ENCODE measurements at regions not wholly inside any gene's neighbourhood (a gene's known extent, or its start where the extent isn't known, plus 50 kb on each side); places are given as distances from the start of the nearest gene placed in this dataset.
"Not testable (repeated sequence)": the region's sequence is repeated elsewhere in the genome, so short reads cannot be mapped to it uniquely, and the experiment has no call there.

- Histone ChIP-seq H3K9me3 (ENCODE audit: control insufficient read depth in 4 of 4, low read length in 3 of 4) (no peaks in the 10 kb centered on the region), H3K27ac (ENCODE audit: low read depth in 1 of 2, low read length in 2 of 2) (no peak overlapping the region), H3K9ac (ENCODE audit: low read depth in 1 of 2, low read length in 2 of 2) (no peak overlapping the region), H3K4me3 (ENCODE audit: low read depth in 1 of 3, low read length in 3 of 3) (no peak overlapping the region), H3K27me3 (ENCODE audit: control insufficient read depth in 4 of 4, insufficient read depth in 4 of 4, low read length in 3 of 4) (peaks cover 0 to 4% (median 0%) of the 10 kb centered on the region in 4 donors), H3K36me3 (ENCODE audit: control insufficient read depth in 4 of 4, insufficient read depth in 3 of 4, low read depth in 1 of 4, low read length in 3 of 4) (no peaks in the 10 kb centered on the region), H3K4me1 (ENCODE audit: control insufficient read depth in 4 of 4, insufficient read depth in 4 of 4, low read length in 3 of 4) (no peaks in the 10 kb centered on the region)
- TF ChIP-seq RAD21 (IDR thresholded peaks at IDR 0.05) (no peak), RXRA (IDR thresholded peaks at IDR 0.05) (no peak)
- DNase-seq (ENCODE audit: low spot score) = no peak
- 89% methylated on average over 14 of the region's 14 CpGs for WGBS
Observed at GRCh38 chrX:139382529-139382928, 148.0 kb upstream of the F9 start.

- not testable (repeated sequence) for H3K27me3 ChIP-seq (ENCODE audit: control insufficient read depth in 4 of 4, insufficient read depth in 4 of 4, low read length in 3 of 4); H3K27ac ChIP-seq (ENCODE audit: low read depth in 1 of 2, low read length in 2 of 2); H3K4me3 ChIP-seq (ENCODE audit: low read depth in 1 of 3, low read length in 3 of 3); H3K9me3 ChIP-seq (ENCODE audit: control insufficient read depth in 4 of 4, low read length in 3 of 4); H3K9ac ChIP-seq (ENCODE audit: low read depth in 1 of 2, low read length in 2 of 2); H3K4me1 ChIP-seq (ENCODE audit: control insufficient read depth in 4 of 4, insufficient read depth in 4 of 4, low read length in 3 of 4); H3K36me3 ChIP-seq (ENCODE audit: control insufficient read depth in 4 of 4, insufficient read depth in 3 of 4, low read depth in 1 of 4, low read length in 3 of 4); DNase-seq (ENCODE audit: low spot score)
- 81% methylated on average over 3 of the region's 3 CpGs for WGBS
Observed at GRCh38 chrX:139376547-139376946, 154.0 kb upstream of the F9 start.

GRCh38 chrX:139360356-139360755 lies 170.2 kb upstream of the F9 start:
- H3K36me3 ChIP-seq (ENCODE audit: control insufficient read depth in 4 of 4, insufficient read depth in 3 of 4, low read depth in 1 of 4, low read length in 3 of 4) = no peaks in the 10 kb centered on the region
- H3K27ac ChIP-seq (ENCODE audit: low read depth in 1 of 2, low read length in 2 of 2) = no peak overlapping the region
- no peak overlapping the region for H3K4me3 ChIP-seq (ENCODE audit: low read depth in 1 of 3, low read length in 3 of 3)
- H3K27me3 ChIP-seq (ENCODE audit: control insufficient read depth in 4 of 4, insufficient read depth in 4 of 4, low read length in 3 of 4) = peaks cover 0 to 3% (median 0%) of the 10 kb centered on the region in 4 donors
- no peak for TF ChIP-seq CTCF (IDR thresholded peaks at IDR 0.05; ENCODE audit: low read depth, low read length, missing input control)
- TF ChIP-seq TAF1 (conservative IDR thresholded peaks at IDR 0.05) = no peak
- TF ChIP-seq REST (IDR thresholded peaks at IDR 0.05) = no peak
- no peak for TF ChIP-seq RAD21 (IDR thresholded peaks at IDR 0.05)
- no peak for TF ChIP-seq JUND (IDR thresholded peaks at IDR 0.05)
- no peak for TF ChIP-seq HNF4A (conservative IDR thresholded peaks at IDR 0.05)
- TF ChIP-seq GABPA (IDR thresholded peaks at IDR 0.05 in 1 of 2, conservative IDR thresholded peaks at IDR 0.05 in 1 of 2) = no peak
- TF ChIP-seq ZBTB33 (IDR thresholded peaks at IDR 0.05) = no peak
- no peak for TF ChIP-seq NR2F2 (IDR thresholded peaks at IDR 0.05)
- no peak for TF ChIP-seq HNF4G (IDR thresholded peaks at IDR 0.05)
- TF ChIP-seq ATF3 (IDR thresholded peaks at IDR 0.05) = no peak
- no peak for TF ChIP-seq SP1 (IDR thresholded peaks at IDR 0.05)
- TF ChIP-seq EGR1 (IDR thresholded peaks at IDR 0.05; ENCODE audit: low read depth in 2 of 2) = no peak
- no peaks in the 10 kb centered on the region for H3K4me1 ChIP-seq (ENCODE audit: control insufficient read depth in 4 of 4, insufficient read depth in 4 of 4, low read length in 3 of 4)
- no peak overlapping the region for H3K9ac ChIP-seq (ENCODE audit: low read depth in 1 of 2, low read length in 2 of 2)
- H3K9me3 ChIP-seq (ENCODE audit: control insufficient read depth in 4 of 4, low read length in 3 of 4) = no peaks in the 10 kb centered on the region
- no peak for DNase-seq (ENCODE audit: low spot score)

- H3K4me3 ChIP-seq (ENCODE audit: low read depth in 1 of 3, low read length in 3 of 3); H3K36me3 ChIP-seq (ENCODE audit: control insufficient read depth in 4 of 4, insufficient read depth in 3 of 4, low read depth in 1 of 4, low read length in 3 of 4); H3K27ac ChIP-seq (ENCODE audit: low read depth in 1 of 2, low read length in 2 of 2); H3K9me3 ChIP-seq (ENCODE audit: control insufficient read depth in 4 of 4, low read length in 3 of 4); H3K9ac ChIP-seq (ENCODE audit: low read depth in 1 of 2, low read length in 2 of 2); H3K4me1 ChIP-seq (ENCODE audit: control insufficient read depth in 4 of 4, insufficient read depth in 4 of 4, low read length in 3 of 4); H3K27me3 ChIP-seq (ENCODE audit: control insufficient read depth in 4 of 4, insufficient read depth in 4 of 4, low read length in 3 of 4); DNase-seq (ENCODE audit: low spot score): not testable (repeated sequence)
- 27% methylated on average over 4 of the region's 4 CpGs for WGBS
Observed at GRCh38 chrX:139342594-139342991, 187.9 kb upstream of the F9 start.
